K562 (cell line): ENCODE measurements at regions not wholly inside any gene's neighbourhood (a gene's known extent, or its start where the extent isn't known, plus 50 kb on each side); places are given as distances from the start of the nearest gene placed in this dataset.

Experiments used
- CREB1 ChIP-seq, 2 experiments: sonication (generic) in 1 of 2; formaldehyde crosslinking in 1 of 2; IDR thresholded peaks; 2 replicates each; pipeline versions ENCODE4 v1.6.1 to v1.8.0; 2012 to 2022; ENCODE audit warnings: inconsistent platforms in 1 of 2, mild to moderate bottlenecking in 1 of 2, missing genetic modification reagents in 1 of 2, moderate library complexity in 1 of 2
- CTCF ChIP-seq, 3 experiments: IDR thresholded peaks in 2 of 3; conservative IDR thresholded peaks in 1 of 3; 2 replicates each; pipeline ENCODE4 v1.5.1; 2011 to 2012; ENCODE audit warnings: low read length in 3 of 3, mild to moderate bottlenecking in 3 of 3, control low read depth in 2 of 3, improper control_type of control experiment in 1 of 3, inconsistent platforms in 1 of 3, low read depth in 1 of 3, mixed read lengths in 1 of 3, moderate library complexity in 1 of 3; ENCODE audit not compliant: insufficient read depth in 2 of 3
- ETS1 ChIP-seq: conservative IDR thresholded peaks from 2 replicates; pipeline ENCODE4 v1.6.1; 2011; ENCODE audit warnings: low read depth, mild to moderate bottlenecking, low read length; ENCODE audit not compliant: control insufficient read depth
- IRF2 ChIP-seq: sonication (generic); formaldehyde crosslinking; IDR thresholded peaks from 2 replicates; pipeline ENCODE4 v1.8.1; 2022; ENCODE audit warnings: mild to moderate bottlenecking, missing genetic modification reagents
- POLR2A ChIP-seq: fragments of 450-650 bp; conservative IDR thresholded peaks from 2 replicates; pipeline ENCODE4 v1.6.1; 2016
- RCOR1 ChIP-seq, 2 experiments: IDR thresholded peaks; 2 replicates each; pipeline ENCODE4 v1.6.1; 2012; ENCODE audit warnings: low read depth in 2 of 2, low read length in 2 of 2, borderline replicate concordance in 1 of 2, improper control_type of control experiment in 1 of 2
- RFX5 ChIP-seq: IDR thresholded peaks from 2 replicates; pipeline ENCODE4 v1.6.1; 2011; ENCODE audit warnings: low read depth, mild to moderate bottlenecking, improper control_type of control experiment, low read length
- RNF2 ChIP-seq: sonication (generic); IDR thresholded peaks from 2 replicates; pipeline ENCODE4 v1.6.1; 2016
- ZKSCAN3 ChIP-seq: fragments of 250-450 bp; sonication (Bioruptor Pico); IDR thresholded peaks from 2 replicates; pipeline ENCODE4 v1.4.0; 2020

GRCh38 chr9:91047529-91047928 is 245.9 kb downstream of the SYK start:
- TF ChIP-seq RCOR1 (IDR thresholded peaks at IDR 0.05; ENCODE audit: borderline replicate concordance in 1 of 2, low read depth in 2 of 2, low read length in 2 of 2) (no peak), POLR2A (no peak), RFX5 (no peak), CTCF (IDR thresholded peaks at IDR 0.05 in 2 of 3, conservative IDR thresholded peaks at IDR 0.05 in 1 of 3; ENCODE audit: insufficient read depth in 2 of 3, low read depth in 1 of 3, low read length in 3 of 3) (no peak), IRF2 (no peak), CREB1 (IDR thresholded peaks at IDR 0.05) (no peak), CREB1 (CRISPR knock-in tag; IDR thresholded peaks at IDR 0.05) (no peak), ZKSCAN3 (CRISPR knock-in tag) (no peak), ETS1 (no peak), RNF2 (no peak)
